ENCODE measurements at regions not wholly inside any gene's neighbourhood (a gene's known extent, or its start where the extent isn't known, plus 50 kb on each side); places are given as distances from the start of the nearest gene placed in this dataset.
"Not testable (repeated sequence)": the region's sequence is repeated elsewhere in the genome, so short reads cannot be mapped to it uniquely, and the experiment has no call there.

DNA sequence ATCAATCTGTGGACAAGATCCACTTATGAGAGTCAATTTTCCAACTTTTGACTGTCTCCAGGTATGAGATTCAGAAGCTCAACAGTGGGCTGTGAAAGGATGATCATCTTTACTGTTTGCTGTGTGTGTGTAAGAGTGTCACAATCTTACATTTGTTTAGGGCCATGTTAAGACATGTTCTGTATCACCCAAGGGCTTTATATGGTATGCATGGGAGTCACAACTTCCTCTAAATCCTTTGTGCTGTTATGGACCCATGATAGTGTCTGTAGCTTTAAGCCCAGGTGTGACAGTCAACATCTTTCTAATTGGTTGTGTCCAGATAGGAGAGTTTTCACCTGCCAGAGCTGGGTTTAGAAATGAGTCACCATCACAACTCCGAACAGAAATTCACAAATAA, 70.2 kb downstream of the ZNF726 start:
- not testable (repeated sequence) for DNase-seq (ENCODE audit: low spot score)

DNA sequence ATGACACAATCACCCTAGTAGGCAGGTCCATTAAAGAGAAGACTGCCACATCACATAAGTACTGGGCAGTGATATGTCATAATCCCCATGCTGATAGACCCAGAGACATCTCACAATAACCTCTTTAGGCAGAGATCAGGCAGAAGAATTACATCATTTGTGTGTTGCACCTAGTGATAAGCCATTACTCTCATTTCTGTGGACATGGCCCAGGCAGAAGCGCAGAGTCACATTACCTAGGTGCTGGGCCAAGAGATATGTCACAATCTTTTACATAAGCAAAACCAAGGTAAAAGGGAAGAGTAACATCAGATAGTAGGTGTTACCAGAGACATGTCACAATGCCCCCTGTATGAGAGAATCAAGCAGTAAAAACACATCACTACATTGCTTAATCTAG, 71.9 kb downstream of the ZNF726 start:
- no peak for DNase-seq (ENCODE audit: low spot score)

DNA sequence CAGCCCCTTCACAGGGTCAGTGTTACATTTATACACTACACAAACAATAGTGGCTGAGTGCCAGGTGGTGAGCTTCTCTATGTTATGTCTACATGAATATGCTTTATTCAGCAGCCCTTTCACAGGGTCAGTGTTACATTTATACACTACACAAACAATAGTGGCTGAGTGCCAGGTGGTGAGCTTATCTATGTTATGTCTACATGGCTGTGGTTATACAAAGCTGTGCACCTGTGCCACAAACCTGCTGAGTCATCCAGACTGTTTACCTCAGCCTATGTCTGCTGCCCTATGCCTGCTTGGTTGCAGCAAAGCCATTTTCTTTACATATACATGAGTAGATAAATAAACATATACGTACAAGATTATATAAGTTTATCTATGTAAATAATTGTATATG, 76.5 kb downstream of the ZNF726 start:
- DNase-seq (ENCODE audit: low spot score): no peak

DNA sequence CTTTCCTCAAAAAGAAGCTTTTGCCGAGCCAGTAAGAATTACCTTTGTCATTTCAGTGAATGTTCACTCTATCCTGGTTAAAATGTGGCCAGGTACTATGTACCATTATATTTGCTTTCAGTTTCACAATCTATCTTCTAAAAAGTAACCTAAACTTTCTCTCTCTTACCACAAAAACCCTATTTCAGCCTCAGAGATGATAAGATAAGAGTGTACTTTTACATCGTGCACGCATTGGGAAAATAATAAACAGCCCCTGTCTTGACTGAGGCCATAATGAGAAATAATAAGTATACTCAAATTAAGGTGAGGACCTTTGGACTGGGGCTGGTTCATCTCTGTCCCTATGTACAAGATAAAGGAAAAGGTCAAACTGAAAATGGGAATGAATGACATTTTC, 77.7 kb downstream of the ZNF726 start:
- DNase-seq (ENCODE audit: low spot score): no peak

DNA sequence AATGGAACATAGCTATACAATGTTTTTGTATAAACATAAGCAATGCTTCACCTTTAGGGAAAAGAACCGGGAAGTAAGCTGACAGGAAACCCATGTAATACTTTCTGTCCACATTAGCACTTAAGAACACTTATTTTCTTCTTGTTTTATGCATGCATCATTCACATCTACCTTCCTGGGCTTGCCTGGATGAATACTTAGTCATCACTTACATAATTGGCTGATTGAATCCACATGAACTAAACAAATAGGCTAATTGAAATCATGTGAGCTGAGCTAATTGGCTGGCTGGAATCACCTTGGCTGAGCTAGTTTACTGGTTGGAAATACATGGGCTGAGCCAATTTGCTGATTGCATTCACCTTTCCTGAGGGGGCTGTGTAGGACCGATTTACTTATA, 78.8 kb downstream of the ZNF726 start:
- no peak for DNase-seq (ENCODE audit: low spot score)

DNA sequence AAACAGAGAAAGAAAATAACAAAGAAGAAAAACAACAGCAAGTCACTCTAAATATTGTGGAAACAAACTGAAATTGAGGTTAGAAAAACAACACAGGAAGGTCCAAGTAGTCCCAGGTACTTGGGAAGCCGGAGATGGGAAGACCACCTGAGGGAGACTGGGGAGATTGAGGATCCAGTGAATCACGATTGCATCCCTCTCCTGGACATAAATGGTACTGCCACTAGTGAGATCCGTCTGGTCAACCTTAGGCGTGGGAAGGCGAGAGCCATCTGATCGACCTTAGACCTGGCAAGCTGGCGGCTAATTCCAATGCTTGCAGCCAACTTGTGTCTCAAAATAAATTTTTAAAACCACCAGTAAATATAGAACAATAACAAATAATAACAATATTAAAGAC, 81.9 kb downstream of the ZNF726 start:
- no peak for DNase-seq (ENCODE audit: low spot score)

DNA sequence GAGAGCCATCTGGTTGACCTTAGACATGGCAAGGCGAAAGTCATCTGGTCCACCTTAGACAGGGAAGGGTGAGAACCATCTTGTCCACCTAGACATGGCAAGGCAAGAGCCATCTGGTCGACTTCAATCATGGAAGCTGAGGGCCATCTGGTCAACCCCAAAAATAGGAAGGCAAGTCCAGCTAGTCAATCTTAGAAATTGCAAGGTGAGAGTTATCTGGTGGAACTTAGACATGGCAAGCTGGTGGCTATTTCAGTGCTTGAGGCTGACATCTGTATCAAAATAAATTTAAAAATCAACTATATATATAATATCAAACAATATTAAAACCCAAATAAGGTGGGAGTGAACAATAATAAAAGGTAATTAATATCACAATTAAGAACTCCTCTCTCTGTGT, 83.9 kb downstream of the ZNF726 start:
- DNase-seq (ENCODE audit: low spot score): no peak

DNA sequence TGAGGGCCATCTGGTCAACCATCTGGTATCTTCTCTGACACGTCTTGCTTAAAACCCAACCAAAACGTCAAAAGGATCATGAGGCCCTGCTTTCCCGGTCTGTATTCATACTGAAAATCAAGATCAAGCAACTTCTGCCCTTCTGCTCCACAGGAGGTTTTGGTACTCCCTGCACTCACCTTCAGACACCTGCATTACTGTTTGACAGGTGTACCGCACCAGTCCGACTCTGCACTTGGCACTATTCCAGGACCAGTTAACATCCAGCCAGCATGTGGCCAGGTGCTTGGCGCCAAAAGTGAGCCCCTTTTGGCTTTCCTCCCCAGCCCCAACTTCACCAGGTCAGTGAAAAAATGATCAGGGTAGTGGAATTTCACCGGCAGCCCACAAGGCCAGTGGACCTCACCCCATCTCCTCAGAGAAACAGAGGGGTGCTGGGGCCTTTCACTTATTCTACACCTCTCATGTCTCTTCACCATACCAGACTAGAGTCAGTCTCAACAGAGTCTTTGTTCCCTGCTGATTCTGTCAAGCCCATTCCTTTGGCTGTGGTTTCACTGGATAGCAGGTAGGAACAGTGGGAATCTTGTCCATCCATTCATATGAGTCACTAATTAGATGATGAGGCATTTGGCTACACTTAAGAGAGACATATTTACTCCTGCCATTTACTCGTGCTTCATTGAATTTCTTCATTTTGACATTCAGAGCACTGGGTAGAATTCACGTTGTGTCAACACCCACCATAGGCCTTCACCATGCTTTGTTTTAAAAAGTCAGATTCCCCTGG, 85.3 kb downstream of the ZNF726 start:
- no peak for DNase-seq (ENCODE audit: low spot score)

DNA sequence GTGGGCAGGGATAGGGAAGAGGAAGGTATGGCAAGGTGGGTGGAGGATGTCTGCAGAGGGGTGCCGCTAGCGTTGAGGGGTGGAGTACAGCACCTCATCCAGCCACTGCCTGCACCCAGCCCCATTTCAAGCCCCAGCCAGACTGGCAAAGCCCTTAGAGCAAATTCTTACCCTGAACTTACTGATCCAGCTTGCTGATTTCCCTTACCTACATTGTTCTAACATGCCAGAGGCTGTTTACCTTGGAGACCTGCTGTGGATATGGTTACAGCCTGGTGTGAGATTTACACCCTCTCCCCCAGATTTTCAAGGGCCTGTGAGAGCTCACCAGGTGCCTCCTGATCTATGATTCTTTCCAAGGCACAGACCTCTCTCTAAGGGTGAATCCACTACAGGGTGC, 86.0 kb downstream of the ZNF726 start:
- no peak for DNase-seq (ENCODE audit: low spot score)

DNA sequence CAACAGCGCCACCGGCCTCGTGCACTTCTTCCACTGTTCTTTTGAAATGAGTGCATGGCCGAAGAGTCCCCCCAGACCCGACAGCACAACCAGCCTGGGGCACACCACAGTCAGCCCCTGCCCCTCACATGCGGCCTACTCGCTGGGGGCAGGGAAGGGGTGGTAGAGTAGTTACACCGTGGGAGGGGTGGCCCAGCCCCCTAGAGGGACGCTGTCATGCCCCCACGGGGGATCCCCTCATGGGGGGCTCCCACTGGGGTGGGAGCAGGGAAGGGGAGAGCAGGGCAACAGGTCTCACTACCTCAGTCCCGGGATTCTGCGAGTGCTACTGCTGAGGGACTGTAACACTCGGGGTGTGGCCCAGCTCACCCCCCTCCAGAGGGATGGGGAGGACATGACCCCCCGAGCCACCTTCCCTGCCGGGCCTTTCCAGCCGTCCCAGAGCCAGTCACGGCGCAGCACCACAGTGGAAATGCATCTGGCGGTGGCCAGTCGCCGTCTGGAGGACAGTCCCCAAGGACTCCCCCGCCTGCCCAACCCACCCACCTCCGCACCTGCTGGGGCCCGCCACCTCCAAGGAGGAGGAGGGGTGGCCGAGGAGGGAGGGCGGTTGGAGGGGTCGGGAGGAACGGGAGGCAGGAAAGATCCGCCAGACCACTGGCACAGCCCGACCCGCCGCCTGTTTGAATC, 84.6 kb upstream of the ZNF254 start:
- no peak for DNase-seq (ENCODE audit: low spot score)

DNA sequence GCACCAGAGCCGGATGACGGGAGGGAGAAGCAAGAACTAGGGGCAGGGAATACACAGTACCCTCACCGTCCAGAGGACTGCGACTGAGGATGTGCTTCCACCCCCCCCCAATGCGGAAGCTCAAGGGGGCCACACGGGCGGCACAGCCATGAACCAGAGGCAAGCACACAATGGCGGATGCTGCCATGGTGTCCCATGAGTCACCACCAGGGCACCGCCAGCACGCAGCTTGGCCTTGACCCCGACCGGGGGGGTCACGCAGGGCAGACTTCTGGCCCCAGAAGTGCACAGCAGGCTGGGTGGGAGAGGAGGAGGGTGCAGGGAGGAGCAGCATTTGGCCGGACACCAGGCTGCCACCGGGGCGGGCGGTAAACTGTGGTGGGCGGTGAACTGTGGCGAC, 83.5 kb upstream of the ZNF254 start:
- DNase-seq (ENCODE audit: low spot score): no peak

DNA sequence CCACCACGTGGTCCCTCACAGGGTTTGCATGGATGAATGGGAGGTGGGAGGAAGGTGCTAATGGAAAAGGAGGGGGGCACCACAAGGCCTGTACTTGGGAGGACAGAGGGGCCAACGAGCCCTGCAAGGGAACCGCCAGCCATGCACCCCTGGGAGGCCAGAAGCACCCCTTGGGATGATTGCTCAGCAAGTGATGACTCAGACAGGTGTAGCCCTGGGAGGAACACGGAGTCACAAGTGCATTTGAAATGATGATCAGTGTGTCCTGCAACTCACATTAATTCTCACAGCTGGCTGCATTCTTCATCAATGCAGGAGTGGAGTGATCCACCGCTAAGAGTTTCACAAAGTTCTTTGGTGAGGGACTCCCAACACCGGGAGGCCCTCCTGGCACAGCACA, 82.8 kb upstream of the ZNF254 start:
- no peak for DNase-seq (ENCODE audit: low spot score)

DNA sequence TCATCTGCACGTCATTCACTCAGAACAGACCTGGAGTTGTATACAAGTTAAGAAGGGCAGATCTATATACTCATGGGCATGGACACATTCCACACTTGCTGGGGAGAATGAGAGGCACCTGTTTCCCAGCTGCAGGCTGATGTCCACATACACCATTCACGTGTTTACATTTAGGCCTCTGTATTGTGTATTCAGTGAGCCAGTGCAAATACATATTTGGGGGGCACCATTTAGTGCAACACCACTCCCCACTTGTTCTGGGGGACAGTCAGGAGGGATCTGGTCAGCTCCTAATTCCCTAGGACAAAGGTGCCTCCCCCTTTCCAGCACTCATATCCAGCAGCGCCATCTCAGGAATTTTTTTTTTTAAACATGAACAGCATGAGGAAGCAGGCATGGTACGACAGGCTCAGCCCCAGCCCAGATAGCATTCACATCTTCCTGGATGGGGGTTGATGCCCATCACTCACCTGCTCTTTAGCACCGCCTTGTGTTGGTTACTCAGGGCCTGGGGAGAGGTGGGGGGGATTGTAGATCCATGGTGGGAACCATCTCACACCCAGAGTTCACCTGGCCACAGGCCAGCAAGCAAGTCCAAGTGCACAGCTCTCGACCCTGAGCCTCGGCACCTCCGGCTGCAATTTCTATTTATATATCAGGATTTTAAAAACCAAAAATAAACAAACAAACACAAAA, 56.9 kb upstream of the ZNF254 start:
- no peak for DNase-seq (ENCODE audit: low spot score)

DNA sequence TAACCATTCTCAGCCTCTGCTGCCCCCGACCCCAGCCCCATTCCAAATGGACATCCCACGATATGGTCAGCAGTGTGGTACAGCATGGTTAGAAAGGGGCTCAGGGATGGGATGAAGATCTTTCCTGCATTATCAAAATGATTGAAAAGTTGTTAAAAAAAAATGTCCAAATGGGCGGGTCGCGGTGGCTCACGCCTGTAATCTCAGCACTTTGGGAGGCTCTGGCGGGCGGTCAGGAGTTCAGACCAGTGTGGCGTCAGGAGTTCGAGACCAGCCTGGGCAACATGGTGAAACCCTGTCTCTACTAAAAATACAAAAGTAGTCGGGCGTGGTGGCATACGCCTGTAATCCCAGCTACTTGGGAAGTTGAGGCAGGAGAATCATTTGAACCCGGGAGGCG, 54.3 kb upstream of the ZNF254 start:
- DNase-seq (ENCODE audit: low spot score): no peak

DNA sequence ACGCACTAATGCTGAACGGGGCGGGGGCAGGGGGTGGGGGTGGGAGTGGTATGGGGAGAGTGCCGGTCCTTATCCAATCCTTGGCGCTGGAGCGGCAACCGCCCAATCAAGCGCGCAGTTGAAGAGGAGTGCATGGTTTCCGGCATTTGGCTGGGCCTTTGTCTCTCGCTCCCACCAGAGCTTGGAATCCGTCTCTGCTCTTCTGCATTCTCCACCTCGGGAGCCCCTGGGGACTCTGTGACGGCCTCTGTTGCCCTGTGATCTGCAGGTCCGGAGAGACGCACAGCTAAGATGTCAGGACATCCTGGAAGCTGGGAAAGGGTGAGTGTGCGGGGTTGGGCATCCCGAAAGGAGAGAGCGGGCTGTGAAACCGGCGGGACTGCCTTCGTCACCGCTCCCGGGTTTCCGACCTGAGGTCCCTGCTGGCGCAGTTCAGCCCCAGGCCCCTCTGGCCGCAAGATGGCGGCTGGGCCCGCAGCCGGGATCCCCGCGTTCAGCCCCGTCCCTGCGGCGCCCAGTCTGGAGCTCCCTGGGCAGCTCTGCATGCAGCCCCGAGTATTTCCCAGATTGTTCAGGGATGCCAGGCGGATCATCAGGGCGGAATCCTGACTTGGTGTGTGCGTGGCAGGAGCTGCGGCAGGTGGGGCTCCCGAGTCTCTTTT, 53.6 kb upstream of the ZNF254 start:
- peak; percentile 93 for DNase-seq (ENCODE audit: low spot score)

DNA sequence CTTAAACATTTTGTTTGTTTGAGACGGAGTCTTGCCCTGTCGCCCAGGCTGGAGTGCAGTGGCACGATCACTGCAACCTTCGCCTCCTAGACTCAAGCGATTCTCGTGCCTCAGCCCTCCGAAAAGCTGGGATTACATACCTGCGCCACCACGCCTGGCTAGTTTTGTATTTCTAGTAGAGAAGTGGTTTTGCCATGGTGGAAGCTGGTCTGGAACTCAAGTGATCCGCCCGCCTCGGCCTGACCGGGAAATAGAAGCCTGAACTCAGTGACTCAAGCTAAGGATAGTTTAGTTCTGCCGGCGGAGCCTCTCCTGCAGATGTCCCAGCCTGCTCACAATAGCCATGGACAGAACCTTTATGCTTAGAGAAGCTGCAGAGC, 53.0 kb upstream of the ZNF254 start:
- no peak for DNase-seq (ENCODE audit: low spot score)

DNA sequence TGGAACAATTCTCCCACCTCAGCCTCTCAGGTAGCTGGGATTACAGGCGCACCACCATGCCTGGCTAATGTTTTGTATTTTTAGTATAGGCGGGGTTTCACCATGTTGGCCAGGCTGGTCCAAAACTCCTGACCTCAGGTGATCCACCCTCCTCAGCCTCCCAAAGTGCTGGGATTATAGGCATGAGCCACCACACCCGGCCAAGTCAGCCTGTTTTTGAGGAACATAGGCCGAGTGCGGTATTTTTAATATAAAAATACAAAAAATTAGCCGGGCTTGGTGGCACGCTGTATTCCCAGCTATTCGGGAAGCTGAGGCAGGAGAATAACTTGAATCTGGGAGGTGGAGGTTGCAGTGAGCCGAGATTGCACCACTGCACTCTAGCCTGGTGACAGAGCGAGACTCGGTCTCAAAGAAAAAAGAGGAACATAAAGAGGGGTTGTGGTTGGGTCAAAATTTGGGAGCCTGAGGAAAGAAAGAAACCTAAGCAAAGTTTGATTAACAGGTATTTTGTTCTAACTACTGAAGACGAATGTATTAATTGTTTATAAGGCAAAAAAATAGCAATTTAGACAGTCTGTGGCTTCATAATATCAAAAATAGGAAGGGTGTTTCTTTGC, 51.6 kb upstream of the ZNF254 start:
- not testable (repeated sequence) for DNase-seq (ENCODE audit: low spot score)

All from mesenteric fat pad (tissue), 1 donor.